ENCODE measurements at regions not wholly inside any gene's neighbourhood (a gene's known extent, or its start where the extent isn't known, plus 50 kb on each side); places are given as distances from the start of the nearest gene placed in this dataset.

- no peak for TF ChIP-seq CTCF (IDR thresholded peaks at IDR 0.05)
- TF ChIP-seq POLR2A (IDR thresholded peaks at IDR 0.05) = no peak
Measured at GRCh38 chr4:126838941-126839679, 793.6 kb upstream of the INTU start.

Measured in lower leg skin (tissue), 3 donors.